Inflammatory macrophage (primary cell): ENCODE measurements at regions not wholly inside any gene's neighbourhood (a gene's known extent, or its start where the extent isn't known, plus 50 kb on each side); places are given as distances from the start of the nearest gene placed in this dataset.

Experiments
- DNase-seq, 2 donors: peaks; one replicate each; pipeline ENCODE4 v3.0.0-alpha.2; 2020 to 2022

- DNase-seq = no peak
These were observed 56.5 kb upstream of the JDP2 start for GRCh38 chr14:75371297-75371696.

- peak; percentile 11 to 30 for DNase-seq
These were observed 55.6 kb upstream of the JDP2 start for GRCh38 chr14:75372260-75372659.

GRCh38 chr14:75373133-75373532 lies 54.7 kb upstream of the JDP2 start:
- DNase-seq = no peak

DNA sequence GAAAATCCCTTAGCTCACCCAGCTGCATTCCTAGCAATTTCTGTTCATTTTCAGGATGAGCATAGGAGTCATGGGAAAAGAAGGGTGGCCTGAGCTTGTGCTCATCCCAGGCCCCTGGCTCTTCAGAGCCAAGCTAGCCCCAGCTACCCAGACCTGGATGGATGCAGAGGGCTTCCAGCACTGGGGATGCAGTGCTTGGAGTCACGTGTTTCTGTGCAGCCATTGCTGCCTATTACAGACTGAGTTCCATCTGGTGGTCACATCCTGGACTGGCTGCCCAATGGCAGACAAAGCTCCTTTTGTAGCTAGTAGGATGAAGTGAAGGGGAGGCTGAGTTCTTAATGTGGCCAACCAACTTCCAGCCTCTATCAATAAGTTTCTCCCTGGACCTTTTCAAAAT lies 54.2 kb upstream of the JDP2 start:
- no peak for DNase-seq

GRCh38 chr14:75374911-75375310 lies 52.9 kb upstream of the JDP2 start:
- DNase-seq = no peak

- DNase-seq = no peak
These were observed 51.8 kb upstream of the JDP2 start for GRCh38 chr14:75375983-75376382.
